HG02588 (cell line): ENCODE measurements at regions not wholly inside any gene's neighbourhood (a gene's known extent, or its start where the extent isn't known, plus 50 kb on each side); places are given as distances from the start of the nearest gene placed in this dataset.
"Not testable (repeated sequence)": the region's sequence is repeated elsewhere in the genome, so short reads cannot be mapped to it uniquely, and the experiment has no call there.

Source experiments
- ATAC-seq: cut with Tn5 transposase; IDR thresholded peaks from one replicate; pipeline ENCODE4 v1.9.1; 2021; ENCODE audit warnings: mild to moderate bottlenecking, moderate library complexity; ENCODE audit not compliant: unreplicated experiment

GRCh38 chr6:92117800-92118199, 1301.6 kb downstream of the EPHA7 start:
- no peak for ATAC-seq

GRCh38 chr6:92114797-92115196, 1304.6 kb downstream of the EPHA7 start:
- ATAC-seq = no peak

GRCh38 chr6:92114091-92114675, 1305.2 kb downstream of the EPHA7 start:
- no peak for ATAC-seq

- ATAC-seq = no peak
These were observed 1308.0 kb downstream of the EPHA7 start for GRCh38 chr6:92111386-92111785.

GRCh38 chr6:92110403-92110802, 1309.0 kb downstream of the EPHA7 start:
- no peak for ATAC-seq

- ATAC-seq = no peak
These were observed 1309.4 kb downstream of the EPHA7 start for GRCh38 chr6:92109956-92110355.

GRCh38 chr6:92109256-92109655, 1310.1 kb downstream of the EPHA7 start:
- no peak for ATAC-seq

- no peak for ATAC-seq
These were observed 1332.6 kb downstream of the EPHA7 start for GRCh38 chr6:92086750-92087149.

GRCh38 chr6:92083914-92084313, 1335.4 kb downstream of the EPHA7 start:
- not testable (repeated sequence) for ATAC-seq

- no peak for ATAC-seq
These were observed 1347.0 kb downstream of the EPHA7 start for GRCh38 chr6:92072387-92072786.

- no peak for ATAC-seq
These were observed 1349.6 kb downstream of the EPHA7 start for GRCh38 chr6:92069781-92070180.

- ATAC-seq = no peak
These were observed 1366.8 kb downstream of the EPHA7 start for GRCh38 chr6:92052513-92052912.

GRCh38 chr6:92050216-92050615, 1369.1 kb downstream of the EPHA7 start:
- no peak for ATAC-seq

- no peak for ATAC-seq
These were observed 1371.5 kb downstream of the EPHA7 start for GRCh38 chr6:92047860-92048259.

GRCh38 chr6:92047152-92047850, 1372.1 kb downstream of the EPHA7 start:
- no peak for ATAC-seq

- ATAC-seq = no peak
These were observed 1375.0 kb downstream of the EPHA7 start for GRCh38 chr6:92044312-92044711.

- no peak for ATAC-seq
These were observed 1375.6 kb downstream of the EPHA7 start for GRCh38 chr6:92043777-92044176.

GRCh38 chr6:92026878-92027277, 1392.5 kb downstream of the EPHA7 start:
- no peak for ATAC-seq

- ATAC-seq = no peak
These were observed 1394.5 kb downstream of the EPHA7 start for GRCh38 chr6:92024881-92025280.

- ATAC-seq = no peak
These were observed 1395.2 kb downstream of the EPHA7 start for GRCh38 chr6:92024110-92024509.

GRCh38 chr6:92023410-92023966, 1395.9 kb downstream of the EPHA7 start:
- no peak for ATAC-seq

- ATAC-seq = no peak
These were observed 1407.6 kb downstream of the EPHA7 start for GRCh38 chr6:92011681-92012245.
